ENCODE measurements at regions not wholly inside any gene's neighbourhood (a gene's known extent, or its start where the extent isn't known, plus 50 kb on each side); places are given as distances from the start of the nearest gene placed in this dataset.

DNA sequence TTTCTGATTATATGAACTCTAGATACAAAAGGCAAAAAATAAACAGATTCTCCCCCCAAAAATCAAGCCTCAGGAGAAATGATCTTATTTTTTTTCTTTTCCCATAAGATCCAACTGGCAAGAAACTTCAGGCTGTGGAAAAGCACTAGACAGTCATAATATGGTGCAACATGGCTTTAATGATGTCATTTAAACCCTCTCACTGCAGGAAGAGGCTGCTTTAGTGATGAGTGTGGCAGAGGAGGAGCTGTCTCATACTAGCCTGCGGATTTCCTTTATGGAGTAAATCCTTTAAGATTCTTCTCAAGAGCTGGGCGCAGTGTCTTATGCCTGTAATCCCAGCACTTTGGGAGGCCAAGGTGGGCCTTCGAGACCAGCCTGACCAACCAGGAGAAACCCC is 83.3 kb upstream of the CD28 start:
- TF ChIP-seq EZH2phosphoT487 (IDR thresholded peaks at IDR 0.05; ENCODE audit: borderline replicate concordance, low read depth, low read length) = no peak
- TF ChIP-seq, protein P1, sequence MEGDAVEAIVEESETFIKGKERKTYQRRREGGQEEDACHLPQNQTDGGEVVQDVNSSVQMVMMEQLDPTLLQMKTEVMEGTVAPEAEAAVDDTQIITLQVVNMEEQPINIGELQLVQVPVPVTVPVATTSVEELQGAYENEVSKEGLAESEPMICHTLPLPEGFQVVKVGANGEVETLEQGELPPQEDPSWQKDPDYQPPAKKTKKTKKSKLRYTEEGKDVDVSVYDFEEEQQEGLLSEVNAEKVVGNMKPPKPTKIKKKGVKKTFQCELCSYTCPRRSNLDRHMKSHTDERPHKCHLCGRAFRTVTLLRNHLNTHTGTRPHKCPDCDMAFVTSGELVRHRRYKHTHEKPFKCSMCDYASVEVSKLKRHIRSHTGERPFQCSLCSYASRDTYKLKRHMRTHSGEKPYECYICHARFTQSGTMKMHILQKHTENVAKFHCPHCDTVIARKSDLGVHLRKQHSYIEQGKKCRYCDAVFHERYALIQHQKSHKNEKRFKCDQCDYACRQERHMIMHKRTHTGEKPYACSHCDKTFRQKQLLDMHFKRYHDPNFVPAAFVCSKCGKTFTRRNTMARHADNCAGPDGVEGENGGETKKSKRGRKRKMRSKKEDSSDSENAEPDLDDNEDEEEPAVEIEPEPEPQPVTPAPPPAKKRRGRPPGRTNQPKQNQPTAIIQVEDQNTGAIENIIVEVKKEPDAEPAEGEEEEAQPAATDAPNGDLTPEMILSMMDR (conservative IDR thresholded peaks at IDR 0.05; ENCODE audit: low read length) = no peak

Measured in OCI-LY7 (cell line).